ENCODE measurements at regions not wholly inside any gene's neighbourhood (a gene's known extent, or its start where the extent isn't known, plus 50 kb on each side); places are given as distances from the start of the nearest gene placed in this dataset.

GRCh38 chr3:87509401-87509800 lies 233.0 kb upstream of the POU1F1 start:
- Histone ChIP-seq H3K9ac (ENCODE audit: low read depth, low read length, poor library complexity, severe bottlenecking) (no peak overlapping the region), H3K4me3 (ENCODE audit: low read length, poor library complexity, severe bottlenecking) (no peak overlapping the region), H3K27me3 (ENCODE audit: insufficient read depth, low read length, poor library complexity, severe bottlenecking) (no peaks in the 10 kb centered on the region), H3K9me2 (replicated peaks; ENCODE audit: low read depth, low read length) (no peaks in the 10 kb centered on the region), H3K79me2 (ENCODE audit: insufficient read depth, low read length) (no peaks in the 10 kb centered on the region), H3K36me3 (ENCODE audit: insufficient read depth, low read length) (no peaks in the 10 kb centered on the region), H3K4me1 (ENCODE audit: insufficient read depth, low read length, poor library complexity, severe bottlenecking) (no peaks in the 10 kb centered on the region), H2AFZ (ENCODE audit: low read length) (no peak overlapping the region), H4K20me1 (ENCODE audit: insufficient read depth, low read length, poor library complexity, severe bottlenecking) (no peaks in the 10 kb centered on the region), H3K9me3 (ENCODE audit: insufficient read depth, low read depth, low read length) (no peaks in the 10 kb centered on the region), H3F3A (ENCODE audit: low read depth) (no peaks in the 10 kb centered on the region), H3K4me2 (ENCODE audit: low read depth, low read length, poor library complexity, severe bottlenecking) (no peak overlapping the region)
- no peak for TF ChIP-seq CTCF (conservative IDR thresholded peaks at IDR 0.05; ENCODE audit: low read length)
- no peak for TF ChIP-seq EZH2phosphoT487 (IDR thresholded peaks at IDR 0.05; ENCODE audit: borderline replicate concordance)

- H3K4me2 ChIP-seq (ENCODE audit: low read depth, low read length, poor library complexity, severe bottlenecking), result no peak overlapping the region
- no peak for TF ChIP-seq EZH2phosphoT487 (IDR thresholded peaks at IDR 0.05; ENCODE audit: borderline replicate concordance)
- no peak for TF ChIP-seq CTCF (conservative IDR thresholded peaks at IDR 0.05; ENCODE audit: low read length)
These were observed 232.5 kb upstream of the POU1F1 start for GRCh38 chr3:87508921-87509320.

GRCh38 chr3:87507753-87508152 lies 231.4 kb upstream of the POU1F1 start:
- Histone ChIP-seq H2AFZ (ENCODE audit: low read length) (no peak overlapping the region), H3K4me1 (ENCODE audit: insufficient read depth, low read length, poor library complexity, severe bottlenecking) (no peaks in the 10 kb centered on the region), H3F3A (ENCODE audit: low read depth) (no peaks in the 10 kb centered on the region), H4K20me1 (ENCODE audit: insufficient read depth, low read length, poor library complexity, severe bottlenecking) (no peaks in the 10 kb centered on the region), H3K9ac (ENCODE audit: low read depth, low read length, poor library complexity, severe bottlenecking) (no peak overlapping the region), H3K4me3 (ENCODE audit: low read length, poor library complexity, severe bottlenecking) (no peak overlapping the region), H3K27me3 (ENCODE audit: insufficient read depth, low read length, poor library complexity, severe bottlenecking) (no peaks in the 10 kb centered on the region), H3K4me2 (ENCODE audit: low read depth, low read length, poor library complexity, severe bottlenecking) (no peak overlapping the region), H3K9me2 (replicated peaks; ENCODE audit: low read depth, low read length) (no peaks in the 10 kb centered on the region), H3K36me3 (ENCODE audit: insufficient read depth, low read length) (no peaks in the 10 kb centered on the region), H3K79me2 (ENCODE audit: insufficient read depth, low read length) (no peaks in the 10 kb centered on the region), H3K9me3 (ENCODE audit: insufficient read depth, low read depth, low read length) (no peaks in the 10 kb centered on the region)
- no peak for TF ChIP-seq CTCF (conservative IDR thresholded peaks at IDR 0.05; ENCODE audit: low read length)
- TF ChIP-seq EZH2phosphoT487 (IDR thresholded peaks at IDR 0.05; ENCODE audit: borderline replicate concordance), result no peak

More at GRCh38 chr3:87508921-87509320, 232.5 kb upstream of the POU1F1 start:
- H3K36me3 ChIP-seq (ENCODE audit: insufficient read depth, low read length), result no peaks in the 10 kb centered on the region
- H3K79me2 ChIP-seq (ENCODE audit: insufficient read depth, low read length), result no peaks in the 10 kb centered on the region
- H3K9me2 ChIP-seq (replicated peaks; ENCODE audit: low read depth, low read length), result no peaks in the 10 kb centered on the region
- no peaks in the 10 kb centered on the region for H4K20me1 ChIP-seq (ENCODE audit: insufficient read depth, low read length, poor library complexity, severe bottlenecking)
- no peak overlapping the region for H3K9ac ChIP-seq (ENCODE audit: low read depth, low read length, poor library complexity, severe bottlenecking)
- no peaks in the 10 kb centered on the region for H3K4me1 ChIP-seq (ENCODE audit: insufficient read depth, low read length, poor library complexity, severe bottlenecking)
- H2AFZ ChIP-seq (ENCODE audit: low read length), result no peak overlapping the region
- no peaks in the 10 kb centered on the region for H3F3A ChIP-seq (ENCODE audit: low read depth)
- no peak overlapping the region for H3K4me3 ChIP-seq (ENCODE audit: low read length, poor library complexity, severe bottlenecking)
- H3K9me3 ChIP-seq (ENCODE audit: insufficient read depth, low read depth, low read length), result no peaks in the 10 kb centered on the region
- no peaks in the 10 kb centered on the region for H3K27me3 ChIP-seq (ENCODE audit: insufficient read depth, low read length, poor library complexity, severe bottlenecking)
